ENCODE measurements at regions not wholly inside any gene's neighbourhood (a gene's known extent, or its start where the extent isn't known, plus 50 kb on each side); places are given as distances from the start of the nearest gene placed in this dataset.

GRCh38 chr9:91147079-91147708, 214.5 kb downstream of the AUH start:
- Histone ChIP-seq H3K9me3 (ENCODE audit: low read length) (no peaks in the 10 kb centered on the region), H3F3A (ENCODE audit: low read length, unreplicated experiment) (no peaks in the 10 kb centered on the region), H4K20me1 (ENCODE audit: low read length) (no peaks in the 10 kb centered on the region), H3K4me3 (ENCODE audit: low read length) (no peak overlapping the region), H3K79me2 (ENCODE audit: low read length) (no peaks in the 10 kb centered on the region), H3K4me2 (ENCODE audit: low read length) (no peak overlapping the region), H3K27ac (ENCODE audit: low read length) (no peak overlapping the region), H2AFZ (ENCODE audit: low read length) (no peak overlapping the region), H3K9me2 (replicated peaks; ENCODE audit: low read length) (no peaks in the 10 kb centered on the region), H3K27me3 (ENCODE audit: low read length) (no peaks in the 10 kb centered on the region), H3K4me1 (ENCODE audit: insufficient read depth, low read length) (peaks cover 12% of the 10 kb centered on the region), H3K9ac (ENCODE audit: low read length) (no peak overlapping the region), H3K36me3 (ENCODE audit: low read depth, low read length) (no peaks in the 10 kb centered on the region)
- TF ChIP-seq CTCF (conservative IDR thresholded peaks at IDR 0.05; ENCODE audit: low read depth, low read length) (no peak), EZH2 (IDR thresholded peaks at IDR 0.05; ENCODE audit: low read length, unreplicated experiment) (no peak), EZH2phosphoT487 (IDR thresholded peaks at IDR 0.05; ENCODE audit: borderline replicate concordance, low read length) (no peak)
- ChIA-PET POLR2A (ENCODE audit: unreplicated experiment) (interaction anchor here (0.7 kb wide), 1 partner anchor 276 kb away, joined by 3 read pairs; the partner anchor contains the start of gene NFIL3), CTCF (no interaction called here)
- ATAC-seq (no peak), DNase-seq (no peak)
- BruUV-seq (replicated peaks): no TSS peak
- intact Hi-C loops (cut with micrococcal nuclease): no loop called here

- Histone ChIP-seq H3K9me2 (replicated peaks; ENCODE audit: low read length) (no peaks in the 10 kb centered on the region), H2AFZ (ENCODE audit: low read length) (no peak overlapping the region), H4K20me1 (ENCODE audit: low read length) (no peaks in the 10 kb centered on the region), H3K36me3 (ENCODE audit: low read depth, low read length) (no peaks in the 10 kb centered on the region), H3K27me3 (ENCODE audit: low read length) (no peaks in the 10 kb centered on the region), H3K79me2 (ENCODE audit: low read length) (no peaks in the 10 kb centered on the region), H3K4me2 (ENCODE audit: low read length) (no peak overlapping the region), H3K9me3 (ENCODE audit: low read length) (no peaks in the 10 kb centered on the region), H3F3A (ENCODE audit: low read length, unreplicated experiment) (no peaks in the 10 kb centered on the region), H3K9ac (ENCODE audit: low read length) (no peak overlapping the region), H3K4me1 (ENCODE audit: insufficient read depth, low read length) (peaks cover 12% of the 10 kb centered on the region), H3K27ac (ENCODE audit: low read length) (no peak overlapping the region; the same call in 1 of the 2 replicates), H3K4me3 (ENCODE audit: low read length) (no peak overlapping the region)
- POLR2A ChIA-PET (ENCODE audit: unreplicated experiment): no interaction called here
- no peak for DNase-seq
- TF ChIP-seq EZH2phosphoT487 (IDR thresholded peaks at IDR 0.05; ENCODE audit: borderline replicate concordance, low read length) (no peak), EZH2 (IDR thresholded peaks at IDR 0.05; ENCODE audit: low read length, unreplicated experiment) (no peak), CTCF (conservative IDR thresholded peaks at IDR 0.05; ENCODE audit: low read depth, low read length) (no peak)
- intact Hi-C loops (cut with micrococcal nuclease): no loop called here
- CTCF ChIA-PET: no interaction called here
- no TSS peak for BruUV-seq (replicated peaks)
- no peak for ATAC-seq
Measured at GRCh38 chr9:91148306-91148705, 213.4 kb downstream of the AUH start.

DNA sequence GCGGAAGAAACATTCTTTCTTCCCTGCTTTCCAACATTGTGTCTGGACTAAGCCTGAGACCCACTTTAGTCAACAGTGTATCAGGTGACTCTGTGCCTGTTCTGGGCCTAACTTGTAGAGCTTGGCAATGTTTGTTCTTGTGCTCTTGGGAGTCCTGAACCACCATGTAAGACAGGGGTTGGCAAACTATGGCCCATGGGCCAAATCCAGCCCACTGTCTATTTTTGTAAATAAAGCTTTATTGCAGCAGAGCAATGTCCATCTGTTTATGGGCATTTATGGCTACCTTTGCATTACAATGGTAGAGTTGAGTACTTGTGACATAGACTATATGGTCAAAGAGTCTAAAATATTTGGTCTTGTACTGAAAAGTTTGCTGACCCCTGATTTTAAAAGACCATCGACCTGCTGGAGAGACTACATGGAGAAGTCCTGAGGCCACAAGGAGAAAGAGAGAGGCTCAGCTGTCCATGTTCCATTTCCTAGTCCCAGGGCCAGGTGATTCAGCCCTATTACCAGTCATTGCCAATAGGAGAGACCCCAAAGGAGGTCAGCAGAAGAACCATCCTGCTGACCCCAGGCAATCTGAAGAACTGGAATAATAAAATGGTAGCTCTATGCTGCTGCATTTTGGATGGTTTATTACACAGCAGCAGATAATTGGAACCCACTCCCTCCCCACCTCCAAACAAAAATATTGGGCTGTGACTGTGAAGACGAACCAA, 211.3 kb downstream of the AUH start:
- TF ChIP-seq CTCF (conservative IDR thresholded peaks at IDR 0.05; ENCODE audit: low read depth, low read length) (no peak), EZH2 (IDR thresholded peaks at IDR 0.05; ENCODE audit: low read length, unreplicated experiment) (no peak), EZH2phosphoT487 (IDR thresholded peaks at IDR 0.05; ENCODE audit: borderline replicate concordance, low read length) (no peak)
- Histone ChIP-seq H2AFZ (ENCODE audit: low read length) (no peak overlapping the region), H3K9ac (ENCODE audit: low read length) (no peak overlapping the region), H3K27me3 (ENCODE audit: low read length) (no peaks in the 10 kb centered on the region), H3K79me2 (ENCODE audit: low read length) (no peaks in the 10 kb centered on the region), H3F3A (ENCODE audit: low read length, unreplicated experiment) (no peaks in the 10 kb centered on the region), H3K9me2 (replicated peaks; ENCODE audit: low read length) (no peaks in the 10 kb centered on the region), H3K4me3 (ENCODE audit: low read length) (no peak overlapping the region), H3K9me3 (ENCODE audit: low read length) (no peaks in the 10 kb centered on the region), H3K4me1 (ENCODE audit: insufficient read depth, low read length) (no peaks in the 10 kb centered on the region; the same call in 1 of the 2 replicates), H3K4me2 (ENCODE audit: low read length) (no peak overlapping the region), H3K36me3 (ENCODE audit: low read depth, low read length) (no peaks in the 10 kb centered on the region), H4K20me1 (ENCODE audit: low read length) (no peaks in the 10 kb centered on the region), H3K27ac (ENCODE audit: low read length) (no peak overlapping the region)
- BruUV-seq (replicated peaks): no TSS peak
- intact Hi-C loops (cut with micrococcal nuclease): no loop called here
- POLR2A ChIA-PET (ENCODE audit: unreplicated experiment): no interaction called here
- ATAC-seq (no peak), DNase-seq (no peak)
- CTCF ChIA-PET: no interaction called here

Measured in PC-3 (cell line).